ENCODE measurements at regions not wholly inside any gene's neighbourhood (a gene's known extent, or its start where the extent isn't known, plus 50 kb on each side); places are given as distances from the start of the nearest gene placed in this dataset. TPM values are rescaled to one million over a fixed set of nuclear protein-coding genes. Genes with fewer than 3 reads are reported as not detected.

- no peaks in the 10 kb centered on the region for H3K36me3 ChIP-seq
- no peaks in the 10 kb centered on the region for H3K9me3 ChIP-seq
- no peaks in the 10 kb centered on the region for H3K4me1 ChIP-seq (ENCODE audit: insufficient read depth)
- TF ChIP-seq POLR2A (IDR thresholded peaks at IDR 0.05) (no peak), EP300 (IDR thresholded peaks at IDR 0.05) (no peak)
- TF ChIP-seq, protein P1, sequence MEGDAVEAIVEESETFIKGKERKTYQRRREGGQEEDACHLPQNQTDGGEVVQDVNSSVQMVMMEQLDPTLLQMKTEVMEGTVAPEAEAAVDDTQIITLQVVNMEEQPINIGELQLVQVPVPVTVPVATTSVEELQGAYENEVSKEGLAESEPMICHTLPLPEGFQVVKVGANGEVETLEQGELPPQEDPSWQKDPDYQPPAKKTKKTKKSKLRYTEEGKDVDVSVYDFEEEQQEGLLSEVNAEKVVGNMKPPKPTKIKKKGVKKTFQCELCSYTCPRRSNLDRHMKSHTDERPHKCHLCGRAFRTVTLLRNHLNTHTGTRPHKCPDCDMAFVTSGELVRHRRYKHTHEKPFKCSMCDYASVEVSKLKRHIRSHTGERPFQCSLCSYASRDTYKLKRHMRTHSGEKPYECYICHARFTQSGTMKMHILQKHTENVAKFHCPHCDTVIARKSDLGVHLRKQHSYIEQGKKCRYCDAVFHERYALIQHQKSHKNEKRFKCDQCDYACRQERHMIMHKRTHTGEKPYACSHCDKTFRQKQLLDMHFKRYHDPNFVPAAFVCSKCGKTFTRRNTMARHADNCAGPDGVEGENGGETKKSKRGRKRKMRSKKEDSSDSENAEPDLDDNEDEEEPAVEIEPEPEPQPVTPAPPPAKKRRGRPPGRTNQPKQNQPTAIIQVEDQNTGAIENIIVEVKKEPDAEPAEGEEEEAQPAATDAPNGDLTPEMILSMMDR (IDR thresholded peaks at IDR 0.05), result no peak
- WGBS, 3 donors, result 27 to 35% (median 33%) methylated on average over 21 of the region's 21 CpGs
- no peak overlapping the region for H3K4me3 ChIP-seq
- H3K27me3 ChIP-seq, result no peaks in the 10 kb centered on the region
- DNase-seq, result no peak
- intact Hi-C loops (cut with DNase I), result no loop called here
- no peak overlapping the region for H3K27ac ChIP-seq
Observed at GRCh38 chr1:29382851-29383745, 146.8 kb downstream of the PTPRU start.

DNA sequence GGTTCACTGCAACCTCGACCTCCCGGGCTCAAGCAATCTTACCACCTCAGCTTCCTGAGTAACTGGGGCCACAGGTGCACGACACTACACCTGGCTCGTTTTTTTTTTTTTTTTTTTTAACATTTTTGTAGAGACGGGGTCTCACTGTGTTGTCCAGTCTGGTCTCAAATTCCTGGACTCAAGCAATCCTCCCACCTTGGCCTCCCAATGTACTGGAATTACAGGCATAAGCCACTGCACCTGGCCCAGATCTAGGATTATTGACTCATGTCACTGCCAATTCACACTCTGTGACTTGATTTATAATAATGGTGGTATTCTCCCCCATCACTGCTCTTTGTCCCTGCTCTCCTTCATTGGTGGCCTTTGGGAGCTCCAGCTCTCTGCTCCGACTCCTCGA is 145.1 kb downstream of the PTPRU start:
- no peak for TF ChIP-seq EP300 (IDR thresholded peaks at IDR 0.05)
- DNase-seq, result no peak
- WGBS, 3 donors, result 84 to 89% (median 87%) methylated on average over 7 of the region's 7 CpGs
- intact Hi-C loops (cut with DNase I), result no loop called here
- no peak overlapping the region for H3K27ac ChIP-seq
- no peaks in the 10 kb centered on the region for H3K9me3 ChIP-seq
- H3K36me3 ChIP-seq, result no peaks in the 10 kb centered on the region
- H3K4me1 ChIP-seq (ENCODE audit: insufficient read depth), result no peaks in the 10 kb centered on the region
- H3K27me3 ChIP-seq, result no peaks in the 10 kb centered on the region
- no peak overlapping the region for H3K4me3 ChIP-seq

GRCh38 chr1:29380532-29380931 is 144.2 kb downstream of the PTPRU start:
- TF ChIP-seq EP300 (IDR thresholded peaks at IDR 0.05) (no peak), POLR2A (IDR thresholded peaks at IDR 0.05) (no peak)
- TF ChIP-seq, protein P1 (IDR thresholded peaks at IDR 0.05), result no peak
- intact Hi-C loops (cut with DNase I), result no loop called here
- Histone ChIP-seq H3K4me1 (ENCODE audit: insufficient read depth) (no peaks in the 10 kb centered on the region), H3K9me3 (no peaks in the 10 kb centered on the region), H3K27ac (no peak overlapping the region), H3K27me3 (no peaks in the 10 kb centered on the region), H3K36me3 (no peaks in the 10 kb centered on the region), H3K4me3 (no peak overlapping the region)
- WGBS, 3 donors, result 38 to 93% (median 92%) methylated on average over 1 of the region's 1 CpG
- no peak for DNase-seq

GRCh38 chr1:29379443-29380073 is 143.2 kb downstream of the PTPRU start:
- no peaks in the 10 kb centered on the region for H3K36me3 ChIP-seq
- no peaks in the 10 kb centered on the region for H3K27me3 ChIP-seq
- no peak overlapping the region for H3K27ac ChIP-seq
- intact Hi-C loops (cut with DNase I), result no loop called here
- no peak for TF ChIP-seq POLR2A (IDR thresholded peaks at IDR 0.05)
- DNase-seq, result no peak
- H3K9me3 ChIP-seq, result no peaks in the 10 kb centered on the region
- WGBS, 3 donors, result 17 to 22% (median 19%) methylated on average over 7 of the region's 7 CpGs
- no peak overlapping the region for H3K4me3 ChIP-seq
- no peaks in the 10 kb centered on the region for H3K4me1 ChIP-seq (ENCODE audit: insufficient read depth)

Small RNAs in the stretch of these regions (small RNA-seq; reads per million reads assigned to genes)
- not detected for gene AL021921.1

Measured in ovary (tissue), 7 donors.